Inferior parietal cortex (tissue), 1 donor: ENCODE measurements at regions not wholly inside any gene's neighbourhood (a gene's known extent, or its start where the extent isn't known, plus 50 kb on each side); places are given as distances from the start of the nearest gene placed in this dataset.

Source experiments
- DNase-seq: peaks from one replicate; pipeline ENCODE4 v3.0.0-alpha.2; 2016; ENCODE audit errors: extremely low spot score

GRCh38 chr1:87993051-87993450 lies 664.4 kb downstream of the LMO4 start:
- no peak for DNase-seq

GRCh38 chr1:87999852-88000251 lies 671.2 kb downstream of the LMO4 start:
- DNase-seq = peak; percentile 34

- no peak for DNase-seq
Measured at GRCh38 chr1:88001460-88001859, 672.8 kb downstream of the LMO4 start.

- DNase-seq = no peak
Measured at GRCh38 chr1:88003255-88003654, 674.6 kb downstream of the LMO4 start.

- DNase-seq = no peak
Measured at GRCh38 chr1:88009916-88010315, 674.2 kb upstream of the PKN2 start.

- no peak for DNase-seq
Measured at GRCh38 chr1:88013485-88013884, 670.6 kb upstream of the PKN2 start.

- no peak for DNase-seq
Measured at GRCh38 chr1:88014131-88014530, 669.9 kb upstream of the PKN2 start.

- DNase-seq = no peak
Measured at GRCh38 chr1:88016947-88017346, 667.1 kb upstream of the PKN2 start.

- no peak for DNase-seq
Measured at GRCh38 chr1:88021529-88021928, 662.5 kb upstream of the PKN2 start.

- no peak for DNase-seq
Measured at GRCh38 chr1:88022516-88022915, 661.6 kb upstream of the PKN2 start.

GRCh38 chr1:88029142-88029541 lies 654.9 kb upstream of the PKN2 start:
- no peak for DNase-seq

- DNase-seq = no peak
Measured at GRCh38 chr1:88029899-88030298, 654.2 kb upstream of the PKN2 start.

GRCh38 chr1:88035578-88035977 lies 648.5 kb upstream of the PKN2 start:
- no peak for DNase-seq

GRCh38 chr1:88036345-88037014 lies 647.6 kb upstream of the PKN2 start:
- DNase-seq = no peak

- DNase-seq = no peak
Measured at GRCh38 chr1:88039240-88039639, 644.8 kb upstream of the PKN2 start.

- DNase-seq = no peak
Measured at GRCh38 chr1:88043834-88044233, 640.2 kb upstream of the PKN2 start.

- no peak for DNase-seq
Measured at GRCh38 chr1:88052167-88052566, 631.9 kb upstream of the PKN2 start.

GRCh38 chr1:88053065-88053464 lies 631.0 kb upstream of the PKN2 start:
- no peak for DNase-seq

GRCh38 chr1:88056881-88057280 lies 627.2 kb upstream of the PKN2 start:
- DNase-seq = no peak

- no peak for DNase-seq
Measured at GRCh38 chr1:88058205-88058604, 625.9 kb upstream of the PKN2 start.

GRCh38 chr1:88060112-88060673 lies 623.9 kb upstream of the PKN2 start:
- DNase-seq = peak; percentile 31

GRCh38 chr1:88060750-88061491 lies 623.2 kb upstream of the PKN2 start:
- no peak for DNase-seq

- peak; percentile 47 for DNase-seq
Measured at GRCh38 chr1:88061492-88062177, 622.4 kb upstream of the PKN2 start.
